Amygdala (tissue), 56 donors: ENCODE measurements at regions not wholly inside any gene's neighbourhood (a gene's known extent, or its start where the extent isn't known, plus 50 kb on each side); places are given as distances from the start of the nearest gene placed in this dataset.

ENCODE experiments used
- DNase-seq, 56 donors: peaks; one replicate each; lab custom pipeline; 2025; lab: John Stamatoyannopoulos, UW

DNA sequence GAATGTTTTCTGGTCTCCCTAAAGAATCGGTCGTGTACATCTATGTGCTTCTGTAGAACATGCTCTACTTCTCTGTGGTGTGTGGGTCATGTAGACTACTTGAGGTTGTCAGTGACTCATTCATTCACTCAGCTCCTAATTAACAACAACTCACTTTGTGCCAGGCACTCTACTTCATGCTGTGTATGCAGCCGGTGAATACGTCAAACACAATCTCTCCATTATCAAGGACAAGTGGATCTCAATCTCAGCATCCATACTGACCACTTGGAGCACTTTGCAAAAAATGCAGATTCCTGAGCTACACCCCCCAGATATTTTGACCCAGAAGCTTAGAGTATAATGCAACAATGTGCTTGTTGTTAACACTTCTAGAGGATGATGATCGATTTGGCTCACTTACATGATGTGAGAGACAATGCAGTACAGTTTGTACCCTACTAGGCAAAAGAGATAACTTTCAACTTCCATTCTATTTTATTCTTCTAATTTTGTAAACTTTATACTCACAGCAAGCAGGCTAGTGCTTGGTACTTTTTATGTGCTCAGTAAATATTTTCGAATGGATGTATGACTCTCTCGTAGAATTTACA is 508.6 kb upstream of the ADAMTS5 start:
- DNase-seq, result peak in 19 of 56 donors; percentile 1 to 53 (median 15)

DNA sequence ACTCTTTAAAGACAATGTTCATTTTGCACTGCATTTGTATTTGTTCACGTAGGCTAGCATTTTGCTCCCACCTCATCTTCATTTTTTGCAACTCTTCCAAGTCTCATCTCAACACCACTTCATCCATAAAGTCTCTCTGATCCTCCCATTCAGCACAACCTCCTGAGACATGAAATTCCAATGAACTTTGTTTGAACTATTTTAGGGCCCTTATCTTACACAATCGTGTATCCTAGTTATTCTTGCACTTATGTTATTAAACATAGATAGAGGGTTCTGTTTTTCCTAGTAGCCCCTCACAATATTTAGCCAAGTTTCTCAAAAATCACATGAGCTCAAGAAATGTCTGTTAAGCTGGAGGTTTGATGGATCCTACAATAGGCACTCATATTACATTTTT is 500.5 kb upstream of the ADAMTS5 start:
- DNase-seq, result no peak

DNA sequence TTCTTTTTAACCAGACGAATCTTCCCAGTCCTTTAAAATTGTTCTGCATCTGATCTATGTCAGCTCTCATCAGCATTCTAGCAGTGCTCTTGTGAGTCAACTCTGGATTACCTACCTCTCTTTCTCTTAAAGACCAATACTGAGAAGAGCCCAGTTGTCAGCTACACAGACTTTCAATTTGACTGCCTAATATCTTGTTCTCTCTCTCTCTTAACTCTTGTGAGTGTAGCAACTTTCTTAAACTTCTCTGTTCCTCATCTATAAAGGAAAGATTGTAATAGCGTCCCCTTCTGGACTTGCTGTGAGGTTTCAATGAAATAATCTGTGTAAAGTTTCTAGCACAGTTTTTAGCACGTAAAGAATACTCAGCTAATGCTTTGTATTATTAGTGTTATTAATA is 499.3 kb upstream of the ADAMTS5 start:
- DNase-seq, result no peak

DNA sequence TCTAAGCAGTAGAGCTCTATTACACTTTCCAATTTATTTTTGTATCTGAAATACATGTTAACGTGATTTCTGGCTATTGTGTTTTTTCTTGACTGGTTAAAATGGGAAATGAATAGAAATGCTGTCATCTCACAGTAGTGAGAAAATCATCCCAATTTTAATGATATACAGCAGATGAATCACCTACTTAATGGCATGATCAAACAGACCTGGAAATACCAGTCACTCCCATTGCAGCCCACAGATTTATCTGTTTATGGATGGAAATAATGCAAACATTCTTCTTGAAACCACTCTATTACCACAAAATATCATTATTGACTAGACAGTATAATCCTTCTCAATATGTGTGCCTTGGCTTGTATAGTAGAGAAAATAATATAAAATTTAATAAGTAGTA is 497.8 kb upstream of the ADAMTS5 start:
- no peak for DNase-seq

DNA sequence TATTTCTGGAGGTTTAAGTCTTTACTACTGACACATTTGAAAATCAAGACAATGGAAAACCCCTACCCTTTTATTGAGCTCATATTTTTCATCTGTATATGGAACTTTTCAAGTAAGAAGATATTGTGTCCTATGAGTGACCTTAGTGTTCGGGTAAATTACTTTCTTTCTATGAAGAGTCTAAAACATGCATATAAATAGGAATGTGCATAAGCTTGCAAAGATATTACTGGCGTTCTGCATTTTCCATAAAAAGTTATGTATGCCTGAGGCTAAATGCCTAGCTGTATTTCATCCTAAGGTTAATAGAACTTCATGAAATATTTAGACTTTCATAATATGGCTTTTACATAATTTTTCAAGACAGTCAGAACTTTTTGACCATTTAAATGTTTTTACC is 495.8 kb upstream of the ADAMTS5 start:
- no peak for DNase-seq

DNA sequence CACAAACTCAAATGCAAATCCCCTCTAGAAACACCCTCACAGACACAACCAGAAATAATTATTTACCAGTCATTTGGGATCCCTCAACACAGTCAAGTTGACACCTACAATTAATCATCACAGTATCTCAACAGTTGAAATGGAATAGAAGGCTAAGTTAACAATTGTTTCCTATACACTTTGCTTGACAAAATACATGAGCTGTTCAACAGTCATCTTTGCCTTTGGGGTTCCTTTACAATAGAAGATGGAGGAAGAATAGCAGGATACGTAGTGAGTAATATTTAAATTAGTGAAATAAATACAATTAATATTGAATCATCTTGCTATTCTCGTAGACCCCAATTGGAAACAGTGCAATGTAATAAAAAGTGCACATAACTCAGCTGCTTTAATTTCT is 487.3 kb upstream of the ADAMTS5 start:
- DNase-seq, result no peak

DNA sequence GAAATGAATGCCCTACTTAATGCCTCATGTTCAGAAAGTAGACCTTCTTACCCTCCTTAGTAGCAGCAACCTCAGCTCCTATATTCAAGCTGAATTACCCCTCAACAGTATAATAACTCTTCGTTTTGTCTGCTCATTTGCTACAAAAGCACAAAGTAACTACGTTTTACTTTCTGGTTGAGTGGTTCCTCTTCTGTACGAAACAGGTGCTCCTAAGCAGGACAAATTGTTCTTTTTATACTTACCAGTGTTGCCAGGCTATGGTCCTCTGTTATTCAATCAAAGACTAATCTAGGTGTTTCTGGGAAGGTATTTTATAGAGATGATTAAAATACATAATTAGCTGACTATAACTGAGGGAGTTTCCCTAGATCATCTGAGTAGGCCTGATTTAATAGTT is 484.2 kb upstream of the ADAMTS5 start:
- DNase-seq, result no peak

DNA sequence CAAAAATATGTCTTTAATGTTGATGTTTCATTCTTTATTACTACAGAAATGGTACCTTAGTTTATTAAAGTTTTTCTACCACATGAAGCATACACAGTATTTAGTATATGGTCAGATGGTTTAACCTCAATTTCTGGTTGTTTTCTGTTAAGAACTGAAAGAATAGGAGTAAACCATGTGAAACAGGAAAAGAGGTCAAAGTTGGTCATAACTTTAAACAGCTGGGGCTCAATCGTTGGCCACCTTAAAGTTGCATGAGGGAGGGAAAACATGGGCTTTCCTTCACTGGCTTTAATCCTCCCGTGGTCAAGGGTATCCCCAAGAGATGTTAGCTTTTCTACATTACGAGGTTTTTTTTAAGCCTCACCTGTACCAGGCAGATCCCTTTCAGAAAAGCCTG is 483.3 kb upstream of the ADAMTS5 start:
- DNase-seq, result no peak

DNA sequence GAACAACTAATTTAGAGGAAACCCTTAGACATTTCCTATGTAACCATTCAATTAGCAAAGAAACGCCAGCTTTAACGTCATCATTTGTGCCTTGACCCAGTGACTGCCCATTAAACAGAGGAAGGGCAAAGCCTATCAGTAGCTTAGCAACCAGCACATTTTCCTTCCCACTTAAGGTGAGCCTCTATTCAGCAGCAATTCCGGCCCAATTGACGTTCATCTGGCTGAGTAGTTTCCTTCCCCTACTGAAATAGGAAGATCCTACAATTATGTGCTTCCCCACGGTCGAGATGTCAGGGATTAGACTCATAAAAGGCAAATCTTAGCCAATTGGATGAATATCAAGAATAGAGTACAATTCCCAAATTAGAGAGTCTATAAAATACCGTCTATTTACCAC is 482.1 kb upstream of the ADAMTS5 start:
- DNase-seq, result no peak

DNA sequence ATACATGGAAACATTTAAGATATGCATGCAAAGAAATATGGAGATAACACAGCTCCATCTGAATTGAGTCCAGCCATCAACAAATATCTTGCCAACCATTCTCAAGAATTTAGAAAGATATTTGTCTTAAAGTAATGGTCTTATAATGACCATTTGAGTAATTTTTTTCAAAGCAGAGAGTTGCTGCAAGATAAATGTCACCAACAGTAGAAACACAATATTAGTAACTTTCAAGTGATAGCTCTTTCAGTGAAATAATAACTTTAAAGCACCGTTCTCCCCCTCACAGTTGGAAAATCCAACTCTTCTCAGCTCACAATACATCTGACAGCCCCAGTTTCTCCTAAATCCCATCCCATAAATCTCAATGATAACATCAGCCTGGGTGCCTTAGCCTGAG is 481.0 kb upstream of the ADAMTS5 start:
- DNase-seq, result no peak

DNA sequence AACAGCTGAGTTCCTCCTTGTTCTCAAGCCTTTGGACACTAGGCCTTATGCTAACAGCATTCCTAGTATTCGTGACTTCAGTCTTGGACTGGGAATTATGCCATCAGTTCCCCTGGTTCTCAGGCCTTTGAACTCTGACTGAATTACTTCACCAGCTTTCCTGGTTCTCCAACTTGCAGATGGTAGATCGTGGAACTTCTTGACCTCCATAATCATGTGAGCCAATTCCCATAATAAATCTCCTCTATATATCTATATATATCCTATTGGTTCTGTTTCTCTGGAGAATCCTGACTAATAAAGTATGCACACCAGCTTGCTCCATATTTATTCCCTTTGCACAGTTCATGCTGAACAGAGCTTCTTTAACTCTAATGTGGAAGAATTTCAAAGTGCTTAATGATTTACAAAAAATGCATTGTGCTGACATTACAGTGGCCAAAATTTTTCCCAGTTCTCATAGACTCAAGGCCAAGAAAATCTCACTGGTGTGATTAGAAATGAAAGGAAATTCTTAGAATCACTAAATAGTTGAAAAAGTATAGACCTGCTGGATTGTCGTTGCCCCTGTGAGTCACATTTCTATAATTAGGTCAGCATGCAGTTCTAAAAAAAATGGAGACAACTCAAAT is 462.9 kb upstream of the ADAMTS5 start:
- no peak for DNase-seq

DNA sequence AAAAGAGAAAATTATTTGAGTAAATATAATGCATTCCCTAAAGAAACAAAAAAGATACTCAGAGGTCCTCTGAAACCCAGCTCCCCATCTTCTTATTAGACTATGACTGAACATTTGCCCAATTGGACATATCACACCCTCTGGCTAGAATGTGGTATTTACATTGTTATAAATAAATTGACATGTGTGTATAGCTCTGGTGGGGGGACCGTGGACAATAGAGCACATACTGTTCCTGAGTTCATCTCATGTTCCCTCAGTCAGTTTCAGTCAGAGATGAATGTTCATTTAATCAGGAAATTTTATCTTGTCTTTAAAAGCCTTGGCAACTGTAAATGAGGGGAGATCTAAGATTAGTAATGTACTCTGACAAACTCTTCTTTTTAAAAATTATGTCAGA is 459.3 kb upstream of the ADAMTS5 start:
- no peak for DNase-seq

DNA sequence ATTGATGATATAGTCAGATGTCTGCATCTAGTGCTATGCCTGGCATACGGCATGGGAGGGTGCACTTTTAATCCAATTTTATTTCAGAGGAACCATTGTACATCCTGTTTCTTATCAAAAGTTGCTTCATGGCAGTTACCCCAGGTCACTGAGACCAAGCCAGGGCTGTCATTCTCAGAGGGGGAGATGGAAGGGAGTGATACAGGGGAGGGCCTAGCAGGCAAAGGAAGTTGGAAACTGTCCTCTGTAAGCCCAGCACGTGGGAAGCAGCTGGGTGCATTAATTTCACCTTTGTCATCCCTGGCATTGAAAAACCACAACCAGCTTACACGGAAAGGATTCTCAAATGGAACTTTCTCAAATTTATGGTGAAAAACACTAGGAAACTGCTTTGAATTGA is 458.7 kb upstream of the ADAMTS5 start:
- DNase-seq, result no peak

DNA sequence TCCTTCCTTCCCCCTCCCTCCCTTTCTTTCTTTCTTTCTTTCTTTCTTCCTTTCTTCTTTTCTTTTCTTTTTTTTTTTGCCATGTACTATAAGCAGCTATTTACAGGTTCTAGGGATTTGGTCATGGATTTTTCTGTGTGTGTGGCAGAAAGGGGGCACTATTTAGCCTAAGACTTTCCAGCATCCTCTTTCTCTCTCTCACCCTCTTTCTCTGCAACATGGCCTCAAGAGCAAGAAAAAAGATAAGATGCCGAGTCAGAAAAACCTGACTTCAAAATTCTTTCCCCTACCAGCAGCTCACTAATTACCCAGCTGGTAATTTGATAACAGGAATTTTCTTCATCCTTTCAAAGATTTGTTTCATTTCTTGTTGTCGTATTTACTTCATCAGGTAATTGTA is 458.3 kb upstream of the ADAMTS5 start:
- DNase-seq, result no peak

DNA sequence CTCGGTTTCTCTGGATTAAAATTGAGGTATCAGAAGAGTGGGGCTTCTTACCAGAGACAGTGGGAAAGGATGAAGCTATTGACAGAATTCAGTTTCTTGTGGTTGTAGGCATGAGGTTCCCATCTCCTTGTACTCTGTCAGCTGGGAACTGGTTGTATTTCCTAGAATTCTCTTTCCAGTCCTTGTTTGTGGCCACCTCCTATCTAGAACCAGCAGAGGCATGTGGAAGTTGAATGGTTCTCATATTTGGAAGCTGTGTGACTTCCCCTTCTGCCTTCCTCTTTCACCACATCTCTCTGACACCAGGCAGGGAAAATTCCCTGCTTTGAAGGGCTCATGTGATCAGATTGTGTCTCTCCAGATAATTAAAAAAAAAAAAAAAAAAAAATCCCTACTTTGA is 457.7 kb upstream of the ADAMTS5 start:
- no peak for DNase-seq

DNA sequence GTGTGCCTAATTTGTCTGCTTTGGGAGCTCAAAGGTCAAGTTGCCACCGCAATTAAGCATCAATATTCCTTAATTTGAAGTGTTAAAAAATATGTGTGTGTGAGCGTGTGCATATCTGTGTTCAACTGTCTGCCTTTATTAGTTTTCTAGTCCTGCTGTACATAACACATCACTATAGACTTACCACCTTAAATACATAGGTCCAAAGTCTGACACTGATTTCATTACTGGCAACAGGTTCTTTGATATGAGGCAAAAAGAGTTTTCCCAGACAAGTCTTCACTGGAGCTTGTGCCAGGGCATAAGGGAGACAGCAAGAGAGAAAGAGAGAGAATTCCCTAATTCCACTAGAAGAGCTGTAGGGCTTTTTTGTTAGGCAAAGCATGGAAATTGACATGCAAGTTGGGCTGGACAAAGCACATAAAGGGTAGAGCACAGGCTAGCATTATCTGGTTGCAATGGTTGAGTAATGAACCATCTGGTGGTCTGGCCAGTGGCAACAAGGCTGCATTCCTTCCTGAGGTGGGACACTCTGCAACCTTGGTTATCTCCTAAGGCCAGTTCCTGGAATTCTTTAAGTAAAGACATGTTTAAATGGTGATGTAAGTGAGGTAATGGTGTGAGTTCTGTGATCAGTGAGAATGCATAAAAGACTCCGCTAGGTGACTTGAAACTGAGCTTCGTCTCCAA is 457.2 kb upstream of the ADAMTS5 start:
- DNase-seq, result no peak

DNA sequence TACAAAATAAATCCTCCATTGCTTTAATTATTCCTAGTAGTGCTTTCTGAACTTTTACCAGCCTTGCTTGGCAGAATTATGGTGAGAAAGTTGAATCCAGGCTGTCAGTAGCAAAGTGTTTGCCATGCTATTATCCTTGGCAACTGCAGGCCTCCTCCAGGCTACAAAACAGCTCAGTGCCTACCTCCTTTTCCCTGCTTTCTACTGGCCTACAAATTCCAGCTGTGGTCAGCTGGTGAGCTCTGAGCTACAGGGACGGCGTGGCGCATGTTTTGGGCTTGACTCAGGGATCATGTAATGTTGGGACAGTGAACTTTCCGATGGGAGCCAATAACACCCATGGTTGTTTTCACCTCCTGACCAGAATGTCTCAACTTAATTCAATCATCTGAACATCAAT is 456.1 kb upstream of the ADAMTS5 start:
- no peak for DNase-seq

DNA sequence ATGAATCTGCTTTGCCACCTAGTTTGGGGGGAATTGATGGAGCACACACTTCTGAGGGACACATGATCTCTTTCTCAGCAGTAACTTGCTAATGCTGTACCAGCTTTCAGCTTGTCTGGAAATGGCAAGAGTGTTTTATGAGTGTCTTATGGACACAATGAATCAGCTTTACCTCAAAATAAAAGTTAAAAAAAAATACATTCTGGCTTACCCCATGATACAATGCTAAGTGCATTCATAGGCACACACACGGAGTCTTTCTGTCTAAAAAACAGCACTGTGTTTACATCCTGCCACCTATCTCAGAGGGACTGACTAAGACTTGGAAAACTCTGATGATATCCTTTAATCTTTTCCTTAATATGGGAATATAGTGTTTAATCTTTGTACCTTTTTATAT is 455.5 kb upstream of the ADAMTS5 start:
- DNase-seq, result no peak

DNA sequence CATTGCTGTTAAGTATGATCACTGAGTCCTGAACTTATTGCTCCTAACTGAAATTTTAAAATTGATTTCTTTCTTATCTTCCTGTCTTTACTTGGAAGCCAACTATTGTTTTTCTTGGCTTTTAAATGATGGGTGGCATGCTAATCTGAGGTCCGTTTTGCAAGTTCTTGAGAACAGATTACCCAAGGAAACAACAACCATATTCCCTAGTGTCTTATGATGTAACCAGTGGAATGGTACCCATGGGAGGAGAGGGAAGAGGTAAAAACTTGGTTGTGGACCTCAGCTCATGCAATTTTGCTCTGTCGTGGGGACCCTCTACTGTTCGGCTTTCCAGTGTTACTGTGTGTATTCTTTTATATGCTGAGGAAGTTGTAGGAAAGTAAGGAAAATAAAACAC is 454.8 kb upstream of the ADAMTS5 start:
- DNase-seq, result no peak

DNA sequence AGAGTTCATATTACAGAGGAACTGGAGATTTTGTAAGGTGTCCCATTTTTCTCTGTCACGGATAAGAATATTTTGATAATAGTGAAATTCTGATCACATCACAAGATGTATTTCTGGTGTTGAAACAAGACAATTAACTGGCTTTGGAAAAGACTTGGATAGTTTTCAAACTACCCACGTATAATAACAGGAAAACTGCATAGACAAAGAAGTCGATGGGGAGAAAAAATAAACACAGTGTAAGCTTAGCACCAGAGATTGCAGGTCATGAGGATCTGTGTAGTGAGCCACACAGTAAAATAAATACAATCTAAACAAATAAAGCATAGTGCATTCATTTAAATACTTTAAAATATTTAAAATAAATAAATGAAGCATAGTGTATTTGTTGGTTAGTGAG is 452.3 kb upstream of the ADAMTS5 start:
- no peak for DNase-seq

DNA sequence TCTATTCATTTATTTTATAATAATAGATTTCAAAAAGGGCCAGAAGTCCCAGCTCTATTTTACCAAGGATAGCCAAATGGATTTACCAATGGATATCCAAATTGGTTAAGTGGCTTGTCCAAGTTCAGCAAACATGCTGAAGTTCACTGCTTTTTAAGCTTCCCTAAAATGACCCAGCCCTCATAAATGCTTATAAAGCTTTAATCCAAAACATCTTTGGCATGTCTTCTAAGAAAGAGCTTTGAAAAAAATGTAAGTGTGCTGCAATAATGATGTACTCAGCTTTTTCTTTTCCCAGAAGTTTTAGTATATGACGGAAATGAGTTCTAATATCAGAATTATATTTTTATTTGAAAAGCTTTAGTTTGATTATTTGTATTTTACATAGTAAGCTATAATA is 451.5 kb upstream of the ADAMTS5 start:
- no peak for DNase-seq

DNA sequence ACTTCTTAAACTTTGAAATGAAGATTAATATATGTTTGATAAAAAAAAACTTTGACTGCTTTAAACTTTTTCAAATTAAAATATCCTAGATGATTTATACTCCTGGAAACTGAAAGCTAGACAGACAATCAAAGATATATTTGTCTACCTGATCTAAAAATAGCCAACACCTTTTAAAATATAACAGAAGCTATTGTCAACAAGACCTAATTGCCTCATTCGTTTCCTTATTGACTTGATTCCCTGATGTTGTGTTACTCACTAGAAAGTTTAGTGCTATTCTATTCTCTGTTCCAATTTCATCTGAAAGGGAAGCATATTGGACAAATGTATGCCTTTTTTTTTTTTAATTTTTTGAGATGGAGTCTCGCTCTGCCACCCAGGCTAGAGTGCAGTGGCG is 445.6 kb upstream of the ADAMTS5 start:
- DNase-seq, result no peak
